Body of pancreas (tissue), 4 donors: ENCODE measurements at regions not wholly inside any gene's neighbourhood (a gene's known extent, or its start where the extent isn't known, plus 50 kb on each side); places are given as distances from the start of the nearest gene placed in this dataset.

Experiments
- ATAC-seq: fragments of 150-250 bp; one replicate; pipeline ENCODE4 v1.9.1; 2016
- DNase-seq, 4 donors: peaks; one replicate each; pipeline ENCODE4 v3.0.0-alpha.2; 2019
- H3K27ac ChIP-seq, 4 donors: fragments of 200-600 bp; sonication (generic); 1 replicate in 3 of 4; 2 replicates in 1 of 4; pipeline versions ENCODE4 v1.5.1 to v1.6.1; 2016 to 2019; ENCODE audit warnings: mild to moderate bottlenecking in 1 of 4, mixed read lengths in 1 of 4, moderate library complexity in 1 of 4
- H3K27me3 ChIP-seq, 2 donors: fragments of 200-600 bp; sonication (generic); one replicate each; pipeline ENCODE4 v1.6.0; 2016; ENCODE audit warnings: mild to moderate bottlenecking in 1 of 2
- H3K36me3 ChIP-seq, 2 donors: fragments of 200-600 bp; sonication (generic); replicated peaks in 1 of 2; 2 replicates each; pipeline ENCODE4 v1.5.1; 2016; ENCODE audit warnings: low read depth in 2 of 2; ENCODE audit not compliant: insufficient read depth in 1 of 2
- H3K4me1 ChIP-seq: fragments of 200-600 bp; sonication (generic); one replicate; pipeline ENCODE4 v1.6.0; 2016
- H3K4me3 ChIP-seq, 2 donors: fragments of 200-600 bp; sonication (generic); 1 replicate in 1 of 2; 2 replicates in 1 of 2; pipeline ENCODE4 v1.5.1; 2016 to 2019
- H3K9me3 ChIP-seq, 3 donors: fragments of 200-600 bp; sonication (generic); 1 replicate in 2 of 3; 2 replicates in 1 of 3; pipeline ENCODE4 v1.5.1; 2016
- CTCF ChIP-seq, 7 experiments: fragments of 450-650 bp in 4 of 7; fragments of 200-600 bp in 3 of 7; sonication (generic) in 3 of 7; IDR thresholded peaks; one replicate each; pipeline ENCODE4 v1.5.1; 2016 to 2019; ENCODE audit warnings: antibody characterized with exemption in 7 of 7
- POLR2A ChIP-seq, 3 donors: fragments of 450-650 bp; IDR thresholded peaks; one replicate each; pipeline ENCODE4 v1.6.1; 2016; ENCODE audit warnings: antibody characterized with exemption in 3 of 3, mild to moderate bottlenecking in 2 of 3
- WGBS, 2 donors: methylation state at CpG; one replicate each; pipeline ENCODE4 v1.1.5; 2017; 5-methylcytosine and 5-hydroxymethylcytosine counted together
- intact Hi-C: fragments of 100-400 bp; cut with DNase I; formaldehyde crosslinking; loops from one replicate; pipeline ENCODE4 v1.15.1; 2023

- no peak overlapping the region for H3K27ac ChIP-seq
- intact Hi-C loops: loop anchor here (10.0 kb wide), 1 partner anchor 606 kb away; no protein-coding TSS in a partner anchor
- H3K4me3 ChIP-seq: no peak overlapping the region
- no peaks in the 10 kb centered on the region for H3K36me3 ChIP-seq
- WGBS, 2 donors: 79 to 83% methylated on average over 4 of the region's 4 CpGs
- ATAC-seq (no peak), DNase-seq (no peak)
- no peaks in the 10 kb centered on the region for H3K4me1 ChIP-seq
- no peaks in the 10 kb centered on the region for H3K9me3 ChIP-seq
- no peak for TF ChIP-seq CTCF (IDR thresholded peaks at IDR 0.05)
- TF ChIP-seq POLR2A (IDR thresholded peaks at IDR 0.05): no peak
- H3K27me3 ChIP-seq: no peaks in the 10 kb centered on the region
Measured at GRCh38 chr10:78651287-78651686, 417.5 kb upstream of the ZMIZ1 start.

- no peak overlapping the region for H3K4me3 ChIP-seq
- WGBS, 2 donors: 84 to 93% methylated on average over 2 of the region's 2 CpGs
- no peak overlapping the region for H3K27ac ChIP-seq
- intact Hi-C loops: loop anchor here (10.0 kb wide), 1 partner anchor 609 kb away; no protein-coding TSS in a partner anchor
- no peaks in the 10 kb centered on the region for H3K27me3 ChIP-seq
- no peak for TF ChIP-seq CTCF (IDR thresholded peaks at IDR 0.05)
- no peak for TF ChIP-seq POLR2A (IDR thresholded peaks at IDR 0.05)
- ATAC-seq (no peak), DNase-seq (no peak)
- no peaks in the 10 kb centered on the region for H3K36me3 ChIP-seq
- H3K4me1 ChIP-seq: no peaks in the 10 kb centered on the region
- H3K9me3 ChIP-seq: no peaks in the 10 kb centered on the region
Measured at GRCh38 chr10:78653555-78653954, 415.2 kb upstream of the ZMIZ1 start.

DNA sequence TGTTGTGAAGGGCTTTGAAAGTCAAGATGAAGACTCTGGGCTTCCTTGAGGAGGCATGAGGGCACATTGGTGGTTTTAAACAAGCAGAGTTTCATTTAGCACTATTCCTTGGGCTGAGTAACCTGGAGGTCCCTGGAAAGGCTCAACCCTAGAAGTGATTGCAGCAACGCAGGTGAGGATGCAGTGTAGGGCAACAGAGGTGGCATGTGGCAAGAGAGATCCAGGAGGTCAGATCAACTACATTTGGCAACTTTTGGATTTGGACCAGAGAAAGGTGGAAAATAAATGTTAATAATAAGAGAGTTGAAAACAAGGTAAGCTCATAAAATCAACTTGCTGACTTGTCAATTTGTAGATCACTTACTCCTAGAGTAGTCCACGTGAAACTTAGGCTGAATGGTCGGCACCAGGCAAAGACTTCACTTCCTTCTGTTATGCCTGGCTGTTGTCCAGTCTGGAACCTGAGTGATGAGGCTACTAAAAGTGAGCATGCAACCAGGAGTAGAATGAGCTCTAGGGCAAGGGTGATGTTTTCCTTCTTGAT, 414.6 kb upstream of the ZMIZ1 start:
- intact Hi-C loops: loop anchor here (10.0 kb wide), 1 partner anchor 609 kb away; no protein-coding TSS in a partner anchor
- WGBS, 2 donors: 38 to 68% methylated on average over 3 of the region's 3 CpGs
- ATAC-seq (no peak), DNase-seq (no peak)
- TF ChIP-seq CTCF (IDR thresholded peaks at IDR 0.05): no peak
- TF ChIP-seq POLR2A (IDR thresholded peaks at IDR 0.05): no peak
- Histone ChIP-seq H3K36me3 (no peaks in the 10 kb centered on the region), H3K27ac (no peak overlapping the region), H3K27me3 (no peaks in the 10 kb centered on the region), H3K4me1 (no peaks in the 10 kb centered on the region), H3K4me3 (no peak overlapping the region), H3K9me3 (no peaks in the 10 kb centered on the region)

DNA sequence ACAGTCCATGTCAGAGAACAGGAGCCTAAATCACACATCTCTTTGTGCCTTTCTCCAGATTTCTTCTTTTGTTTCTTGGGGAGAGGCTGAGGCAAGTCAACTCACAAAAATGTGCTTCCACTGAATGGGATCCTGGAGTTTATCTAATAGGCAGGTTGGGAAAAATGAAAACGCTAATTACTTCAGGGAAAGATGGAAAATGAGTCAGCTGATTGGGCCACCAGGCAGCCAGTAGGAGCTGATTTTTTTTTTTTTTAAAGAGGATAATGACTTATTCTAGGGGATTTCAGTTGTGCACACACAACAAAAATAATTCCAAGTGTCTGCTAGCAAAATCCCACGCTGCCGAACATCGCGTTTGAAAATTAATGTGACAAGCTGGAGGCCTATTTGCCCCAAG, 412.8 kb upstream of the ZMIZ1 start:
- no peaks in the 10 kb centered on the region for H3K27me3 ChIP-seq
- H3K4me1 ChIP-seq: no peaks in the 10 kb centered on the region
- intact Hi-C loops: loop anchor here (10.0 kb wide), 1 partner anchor 611 kb away; no protein-coding TSS in a partner anchor
- no peak for DNase-seq
- no peaks in the 10 kb centered on the region for H3K36me3 ChIP-seq
- H3K9me3 ChIP-seq: no peaks in the 10 kb centered on the region
- no peak for TF ChIP-seq POLR2A (IDR thresholded peaks at IDR 0.05)
- no peak for TF ChIP-seq CTCF (IDR thresholded peaks at IDR 0.05)
- H3K27ac ChIP-seq: no peak overlapping the region
- ATAC-seq: no peak
- 90 to 91% methylated on average over 5 of the region's 5 CpGs for WGBS, 2 donors
- H3K4me3 ChIP-seq: no peak overlapping the region
